Stomach (tissue), 8 donors: ENCODE measurements at regions not wholly inside any gene's neighbourhood (a gene's known extent, or its start where the extent isn't known, plus 50 kb on each side); places are given as distances from the start of the nearest gene placed in this dataset.

Experiments used
- DNase-seq, 2 donors: peaks; one replicate each; pipeline versions ENCODE4 v3.0.0 to v3.0.0-alpha.2; 2013 to 2019
- H3K27ac ChIP-seq, 5 donors: fragments of 200-600 bp in 4 of 5; sonication (generic) in 4 of 5; one replicate each; pipeline ENCODE4 v1.5.1; 2013 to 2019; ENCODE audit warnings: mild to moderate bottlenecking in 1 of 5, moderate library complexity in 1 of 5
- H3K27me3 ChIP-seq, 3 donors: fragments of 200-600 bp; sonication (generic); one replicate each; pipeline ENCODE4 v1.5.1; 2017 to 2019; ENCODE audit warnings: mixed run types in 1 of 3
- H3K36me3 ChIP-seq, 4 donors: fragments of 200-600 bp; sonication (generic); 1 replicate in 3 of 4; 2 replicates in 1 of 4; pipeline ENCODE4 v1.5.1; 2016 to 2019
- H3K4me1 ChIP-seq, 4 donors: fragments of 200-600 bp; sonication (generic); one replicate each; pipeline ENCODE4 v1.5.1; 2016 to 2019
- H3K4me3 ChIP-seq, 4 donors: fragments of 200-600 bp; sonication (generic) in 3 of 4; one replicate each; pipeline ENCODE4 v1.5.1; 2016 to 2019; ENCODE audit warnings: mild to moderate bottlenecking in 1 of 4
- H3K9me3 ChIP-seq, 4 donors: fragments of 200-600 bp; sonication (generic); one replicate each; pipeline ENCODE4 v1.5.1; 2016 to 2019
- EP300 ChIP-seq: sonication (generic); formaldehyde crosslinking; IDR thresholded peaks from one replicate; pipeline ENCODE4 v1.6.1; 2017; ENCODE audit warnings: antibody characterized with exemption
- POLR2A ChIP-seq, 4 donors: fragments of 450-650 bp; IDR thresholded peaks; one replicate each; pipeline ENCODE4 v1.6.1; 2016; ENCODE audit warnings: antibody characterized with exemption in 4 of 4, control low read depth in 2 of 4, mild to moderate bottlenecking in 1 of 4, moderate library complexity in 1 of 4
- POLR2AphosphoS5 ChIP-seq, 3 donors: sonication (generic); formaldehyde crosslinking; IDR thresholded peaks; one replicate each; pipeline ENCODE4 v1.6.1; 2016; ENCODE audit warnings: antibody characterized with exemption in 3 of 3
- WGBS, 5 donors: extraction: QIAGEN DNeasy Blood & Tissue Kit in 3 of 5; methylation state at CpG; one replicate each; pipeline versions ENCODE4 v1.1.5 to v1.1.7; 2013 to 2018; 5-methylcytosine and 5-hydroxymethylcytosine counted together
- intact Hi-C: fragments of 100-400 bp; cut with DNase I; formaldehyde crosslinking; loops from one replicate; pipeline ENCODE4 v1.15.1; 2023; ENCODE audit warnings: low total_unique reads
- TF ChIP-seq, protein P1 (sequence below), 7 experiments: fragments of 450-650 bp in 4 of 7; fragments of 200-600 bp in 3 of 7; sonication (generic) in 3 of 7; IDR thresholded peaks; one replicate each; pipeline ENCODE4 v1.5.1; 2016 to 2019; ENCODE audit warnings: antibody characterized with exemption in 7 of 7, control low read depth in 2 of 7, mild to moderate bottlenecking in 1 of 7
- donor health status: healthy with polysubstance abuse.
- donor health status: Bipolar disorder and iron deficiency.
- donor health status: healthy.

DNA sequence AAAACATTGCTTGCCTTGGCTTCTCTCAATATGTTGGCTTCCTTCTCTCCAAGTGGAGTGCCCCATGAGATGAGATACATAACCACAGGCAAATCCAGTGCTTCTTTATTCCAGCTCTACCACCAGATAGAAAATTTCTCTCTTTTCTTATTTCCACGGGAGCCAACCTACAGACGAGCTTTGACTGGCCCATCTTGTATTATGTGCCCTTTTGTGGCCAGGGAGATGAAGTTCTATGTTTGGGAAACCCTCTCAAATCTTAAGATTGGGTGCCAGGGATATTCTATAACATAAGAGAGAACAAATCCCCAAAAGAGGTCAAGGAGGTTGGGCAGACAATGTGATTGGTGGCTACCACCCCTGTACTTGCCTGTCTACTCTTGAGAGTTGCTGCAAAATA, 351.8 kb downstream of the ZNF326 start:
- 54 to 95% (median 86%) methylated on average over 2 of the region's 2 CpGs for WGBS, 5 donors
- TF ChIP-seq POLR2A (IDR thresholded peaks at IDR 0.05) (no peak), EP300 (no peak), POLR2AphosphoS5 (IDR thresholded peaks at IDR 0.05) (no peak)
- TF ChIP-seq, protein P1, sequence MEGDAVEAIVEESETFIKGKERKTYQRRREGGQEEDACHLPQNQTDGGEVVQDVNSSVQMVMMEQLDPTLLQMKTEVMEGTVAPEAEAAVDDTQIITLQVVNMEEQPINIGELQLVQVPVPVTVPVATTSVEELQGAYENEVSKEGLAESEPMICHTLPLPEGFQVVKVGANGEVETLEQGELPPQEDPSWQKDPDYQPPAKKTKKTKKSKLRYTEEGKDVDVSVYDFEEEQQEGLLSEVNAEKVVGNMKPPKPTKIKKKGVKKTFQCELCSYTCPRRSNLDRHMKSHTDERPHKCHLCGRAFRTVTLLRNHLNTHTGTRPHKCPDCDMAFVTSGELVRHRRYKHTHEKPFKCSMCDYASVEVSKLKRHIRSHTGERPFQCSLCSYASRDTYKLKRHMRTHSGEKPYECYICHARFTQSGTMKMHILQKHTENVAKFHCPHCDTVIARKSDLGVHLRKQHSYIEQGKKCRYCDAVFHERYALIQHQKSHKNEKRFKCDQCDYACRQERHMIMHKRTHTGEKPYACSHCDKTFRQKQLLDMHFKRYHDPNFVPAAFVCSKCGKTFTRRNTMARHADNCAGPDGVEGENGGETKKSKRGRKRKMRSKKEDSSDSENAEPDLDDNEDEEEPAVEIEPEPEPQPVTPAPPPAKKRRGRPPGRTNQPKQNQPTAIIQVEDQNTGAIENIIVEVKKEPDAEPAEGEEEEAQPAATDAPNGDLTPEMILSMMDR (IDR thresholded peaks at IDR 0.05), result no peak
- intact Hi-C loops, result no loop called here
- no peak overlapping the region for H3K4me3 ChIP-seq
- H3K9me3 ChIP-seq, result peaks cover 0 to 18% (median 14%) of the 10 kb centered on the region in 4 donors
- no peaks in the 10 kb centered on the region for H3K36me3 ChIP-seq
- H3K4me1 ChIP-seq, result no peaks in the 10 kb centered on the region
- no peaks in the 10 kb centered on the region for H3K27me3 ChIP-seq
- no peak overlapping the region for H3K27ac ChIP-seq
- no peak for DNase-seq

DNA sequence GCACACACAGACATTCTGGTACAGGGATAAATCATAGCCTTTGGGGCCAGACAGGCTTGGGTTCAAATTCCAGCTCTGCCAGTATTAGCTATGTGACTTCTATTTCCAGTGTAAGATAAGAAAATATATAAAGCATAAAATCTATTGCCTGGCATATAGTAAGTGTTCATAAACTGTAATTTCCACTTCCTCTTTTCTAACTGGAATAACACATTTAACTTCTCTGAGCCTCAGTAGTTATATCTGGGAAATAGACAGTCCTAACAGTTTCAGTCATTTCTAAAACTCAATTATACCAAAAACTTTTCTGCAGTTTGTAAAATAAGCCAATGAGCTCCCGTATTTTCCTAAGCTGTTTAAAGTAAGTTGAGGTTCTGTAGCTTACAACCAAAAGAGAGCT, 351.4 kb downstream of the ZNF326 start:
- intact Hi-C loops, result no loop called here
- TF ChIP-seq POLR2AphosphoS5 (IDR thresholded peaks at IDR 0.05), result no peak
- TF ChIP-seq, protein P1 (IDR thresholded peaks at IDR 0.05), result no peak
- no peak for TF ChIP-seq EP300
- no peak for TF ChIP-seq POLR2A (IDR thresholded peaks at IDR 0.05)
- no peaks in the 10 kb centered on the region for H3K4me1 ChIP-seq
- H3K9me3 ChIP-seq, result peaks cover 0 to 18% (median 14%) of the 10 kb centered on the region in 4 donors
- no peak overlapping the region for H3K27ac ChIP-seq
- no peak overlapping the region for H3K4me3 ChIP-seq
- H3K36me3 ChIP-seq, result no peaks in the 10 kb centered on the region
- H3K27me3 ChIP-seq, result no peaks in the 10 kb centered on the region
- DNase-seq, result no peak
- WGBS, 5 donors, result 81 to 92% (median 91%) methylated on average over 1 of the region's 1 CpG

DNA sequence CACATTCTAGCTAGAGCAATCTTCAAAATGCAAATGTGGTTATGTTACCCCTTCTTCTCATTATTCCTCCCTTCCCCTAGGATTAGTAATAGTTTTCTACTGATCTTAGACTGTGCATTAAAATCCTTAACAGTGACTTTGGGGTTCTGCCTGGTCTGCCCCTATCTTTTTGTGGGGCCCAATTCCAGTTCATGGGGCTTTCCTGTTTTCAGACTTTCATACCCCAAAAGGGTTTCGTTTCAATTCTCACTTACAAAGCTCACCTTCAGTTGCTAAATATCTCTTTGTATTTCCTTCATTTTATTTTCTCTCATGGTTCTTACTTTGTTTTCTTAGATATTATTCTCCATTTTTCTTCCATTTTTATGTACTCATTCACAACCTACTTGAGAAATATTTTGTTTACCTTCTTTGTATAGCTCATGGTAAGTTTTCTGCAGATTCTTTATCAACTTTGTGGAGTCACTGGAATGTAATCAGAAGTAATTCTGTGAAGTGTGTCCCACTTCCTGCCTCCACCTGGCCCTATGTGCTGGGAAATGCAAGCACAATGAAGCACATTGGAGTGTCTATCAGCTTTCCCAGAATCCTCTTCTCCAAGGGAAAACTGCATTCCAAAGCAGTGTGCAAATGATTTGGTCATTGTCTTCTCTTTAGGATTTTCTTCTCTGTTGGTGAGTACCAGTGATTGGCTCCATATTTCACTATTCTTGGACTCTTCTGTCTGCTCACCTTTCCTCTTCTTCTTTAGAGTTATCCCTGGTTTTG, 350.2 kb downstream of the ZNF326 start:
- Histone ChIP-seq H3K27me3 (no peaks in the 10 kb centered on the region), H3K9me3 (peaks cover 0 to 18% (median 14%) of the 10 kb centered on the region in 4 donors), H3K27ac (no peak overlapping the region), H3K4me3 (no peak overlapping the region), H3K36me3 (no peaks in the 10 kb centered on the region), H3K4me1 (no peaks in the 10 kb centered on the region)
- TF ChIP-seq, protein P1 (IDR thresholded peaks at IDR 0.05), result no peak
- TF ChIP-seq POLR2AphosphoS5 (IDR thresholded peaks at IDR 0.05) (no peak), EP300 (no peak)
- WGBS, 5 donors, result 72 to 94% (median 77%) methylated on average over 1 of the region's 1 CpG
- no peak for DNase-seq
- intact Hi-C loops, result no loop called here

DNA sequence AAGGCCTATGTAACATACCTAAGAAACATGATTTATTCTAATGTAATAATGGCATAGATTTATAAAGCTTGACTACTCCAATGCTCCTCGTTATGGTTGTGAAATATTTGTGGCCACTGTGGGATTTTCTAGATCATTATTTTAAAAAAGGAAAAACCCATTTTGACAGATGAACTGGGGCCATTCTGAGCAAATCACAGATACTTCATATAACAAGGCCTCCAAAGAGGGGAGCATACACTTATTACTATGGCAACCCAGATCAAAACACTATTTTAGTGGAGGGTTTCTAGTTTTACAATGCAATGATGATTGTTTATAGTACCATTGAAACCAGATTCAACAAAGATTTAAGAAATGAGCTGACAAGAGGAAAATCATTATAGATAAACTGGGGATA, 346.6 kb downstream of the ZNF326 start:
- intact Hi-C loops, result no loop called here
- Histone ChIP-seq H3K36me3 (no peaks in the 10 kb centered on the region), H3K4me1 (no peaks in the 10 kb centered on the region), H3K4me3 (no peak overlapping the region), H3K9me3 (no peaks in the 10 kb centered on the region), H3K27me3 (no peaks in the 10 kb centered on the region), H3K27ac (no peak overlapping the region)
- TF ChIP-seq POLR2AphosphoS5 (IDR thresholded peaks at IDR 0.05) (no peak), POLR2A (IDR thresholded peaks at IDR 0.05) (no peak), EP300 (no peak)
- TF ChIP-seq, protein P1 (IDR thresholded peaks at IDR 0.05), result no peak
- DNase-seq, result no peak
- 24 to 71% (median 58%) methylated on average over 1 of the region's 1 CpG for WGBS, 5 donors
